Smooth muscle cell (in vitro differentiated cells): ENCODE measurements at regions not wholly inside any gene's neighbourhood (a gene's known extent, or its start where the extent isn't known, plus 50 kb on each side); places are given as distances from the start of the nearest gene placed in this dataset.

Experiments
- DNase-seq: peaks from one replicate; lab custom pipeline; 2025; ENCODE audit not compliant: unreplicated experiment; lab: John Stamatoyannopoulos, UW
- H2AFZ ChIP-seq: fragments of 200-600 bp; sonication (generic); 2 replicates; pipeline ENCODE4 v1.6.0; 2016; ENCODE audit warnings: antibody characterized with exemption, low read depth, mild to moderate bottlenecking
- H3F3A ChIP-seq: fragments of 200-600 bp; sonication (generic); 2 replicates; pipeline ENCODE4 v1.6.0; 2017; ENCODE audit warnings: antibody characterized with exemption, low read depth
- H3K27ac ChIP-seq: fragments of 200-600 bp; sonication (generic); 2 replicates; pipeline ENCODE4 v1.5.1; 2016; ENCODE audit warnings: low read depth, mild to moderate bottlenecking
- H3K27me3 ChIP-seq: fragments of 200-600 bp; sonication (generic); 2 replicates; pipeline ENCODE4 v1.6.1; 2016; ENCODE audit warnings: low read depth, mild to moderate bottlenecking
- H3K36me3 ChIP-seq: fragments of 200-600 bp; sonication (generic); 2 replicates; pipeline ENCODE4 v1.5.1; 2016; ENCODE audit warnings: low read depth
- H3K4me1 ChIP-seq: fragments of 200-600 bp; sonication (generic); 2 replicates; pipeline ENCODE4 v1.5.1; 2016; ENCODE audit warnings: low read depth
- H3K4me2 ChIP-seq: fragments of 200-600 bp; sonication (generic); 2 replicates; pipeline ENCODE4 v1.6.0; 2016; ENCODE audit warnings: mild to moderate bottlenecking
- H3K4me3 ChIP-seq: fragments of 200-600 bp; sonication (generic); 2 replicates; pipeline ENCODE4 v1.5.1; 2016; ENCODE audit warnings: mild to moderate bottlenecking
- H3K79me2 ChIP-seq: fragments of 200-600 bp; sonication (generic); 2 replicates; pipeline ENCODE4 v1.6.0; 2016; ENCODE audit warnings: low read depth, mild to moderate bottlenecking
- H3K9ac ChIP-seq: fragments of 200-600 bp; sonication (generic); 2 replicates; pipeline ENCODE4 v1.6.0; 2016; ENCODE audit warnings: low read depth
- H3K9me3 ChIP-seq: fragments of 200-600 bp; sonication (generic); replicated peaks from 2 replicates; pipeline ENCODE4 v1.5.1; 2016; ENCODE audit warnings: low read depth
- H4K20me1 ChIP-seq: fragments of 200-600 bp; sonication (generic); 2 replicates; pipeline ENCODE4 v1.6.0; 2016; ENCODE audit warnings: low read depth
- CTCF ChIP-seq: fragments of 200-600 bp; sonication (generic); IDR thresholded peaks from 2 replicates; pipeline ENCODE4 v1.5.1; 2017; ENCODE audit warnings: borderline replicate concordance, mild to moderate bottlenecking, antibody characterized with exemption; ENCODE audit not compliant: insufficient read depth, poor library complexity, severe bottlenecking
- WGBS: methylation state at CpG from one replicate; pipeline ENCODE4 v1.1.7; 2016; ENCODE audit warnings: low lambda C conversion rate; 5-methylcytosine and 5-hydroxymethylcytosine counted together

- H2AFZ ChIP-seq = no peak overlapping the region
- no peaks in the 10 kb centered on the region for H3K4me1 ChIP-seq
- no peak for TF ChIP-seq CTCF
- no peak overlapping the region for H3K4me3 ChIP-seq
- H3K79me2 ChIP-seq = no peaks in the 10 kb centered on the region
- no peaks in the 10 kb centered on the region for H3F3A ChIP-seq
- no peaks in the 10 kb centered on the region for H3K36me3 ChIP-seq
- H3K9ac ChIP-seq = no peak overlapping the region
- H3K4me2 ChIP-seq = no peak overlapping the region
- no peak overlapping the region for H3K27ac ChIP-seq
- WGBS = 96% methylated on average over 2 of the region's 2 CpGs
- no peaks in the 10 kb centered on the region for H4K20me1 ChIP-seq
- no peaks in the 10 kb centered on the region for H3K9me3 ChIP-seq
- no peaks in the 10 kb centered on the region for H3K27me3 ChIP-seq
- no peak for DNase-seq
These were observed 185.6 kb downstream of the SLC7A11 start for GRCh38 chr4:138056541-138056940.

DNA sequence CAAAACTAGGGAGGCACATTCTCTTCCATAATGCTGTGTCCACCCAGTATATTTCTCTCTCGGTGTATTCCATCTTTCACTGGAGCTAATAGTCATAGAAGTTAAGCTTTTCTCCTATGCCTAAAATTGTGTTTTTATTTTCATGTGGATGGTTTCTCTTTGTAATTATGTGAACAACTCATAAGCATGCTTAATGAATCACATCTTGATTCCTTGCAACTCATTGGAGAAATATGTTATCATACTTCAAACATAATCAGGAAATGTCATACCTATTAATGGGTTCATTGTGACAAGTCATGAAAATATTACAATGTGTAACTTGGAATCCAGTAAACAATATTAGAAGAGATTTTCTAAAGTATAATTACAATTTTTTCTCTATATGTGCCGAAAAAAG is 186.3 kb downstream of the SLC7A11 start:
- H3K4me1 ChIP-seq = peaks cover 2% of the 10 kb centered on the region
- no peak overlapping the region for H2AFZ ChIP-seq
- no peak for TF ChIP-seq CTCF
- DNase-seq = no peak
- H3K4me2 ChIP-seq = no peak overlapping the region
- no peaks in the 10 kb centered on the region for H3K79me2 ChIP-seq
- H4K20me1 ChIP-seq = no peaks in the 10 kb centered on the region
- H3K27ac ChIP-seq = no peak overlapping the region
- no peak overlapping the region for H3K9ac ChIP-seq
- no peaks in the 10 kb centered on the region for H3F3A ChIP-seq
- 96% methylated on average over 2 of the region's 2 CpGs for WGBS
- H3K27me3 ChIP-seq = no peaks in the 10 kb centered on the region
- no peaks in the 10 kb centered on the region for H3K9me3 ChIP-seq
- H3K36me3 ChIP-seq = no peaks in the 10 kb centered on the region
- no peak overlapping the region for H3K4me3 ChIP-seq

GRCh38 chr4:138053641-138054301 is 188.4 kb downstream of the SLC7A11 start:
- Histone ChIP-seq H3K4me2 (peak overlapping the region; percentile 82), H3K4me3 (peak overlapping the region; percentile 33), H3K4me1 (peaks cover 10% of the 10 kb centered on the region), H3K36me3 (no peaks in the 10 kb centered on the region), H3F3A (no peaks in the 10 kb centered on the region), H3K79me2 (no peaks in the 10 kb centered on the region), H4K20me1 (no peaks in the 10 kb centered on the region), H3K27me3 (no peaks in the 10 kb centered on the region), H2AFZ (peak overlapping the region; percentile 13), H3K9me3 (no peaks in the 10 kb centered on the region), H3K27ac (peak overlapping the region; percentile 73), H3K9ac (peak overlapping the region; percentile 4)
- WGBS = 3% methylated on average over 5 of the region's 5 CpGs
- DNase-seq = no peak
- TF ChIP-seq CTCF = no peak
